ENCODE measurements at regions not wholly inside any gene's neighbourhood (a gene's known extent, or its start where the extent isn't known, plus 50 kb on each side); places are given as distances from the start of the nearest gene placed in this dataset.
A peak's percentile ranks its signal among the peaks of the same experiment; 100 is the strongest.
"Not testable (repeated sequence)": the region's sequence is repeated elsewhere in the genome, so short reads cannot be mapped to it uniquely, and the experiment has no call there.

DNA sequence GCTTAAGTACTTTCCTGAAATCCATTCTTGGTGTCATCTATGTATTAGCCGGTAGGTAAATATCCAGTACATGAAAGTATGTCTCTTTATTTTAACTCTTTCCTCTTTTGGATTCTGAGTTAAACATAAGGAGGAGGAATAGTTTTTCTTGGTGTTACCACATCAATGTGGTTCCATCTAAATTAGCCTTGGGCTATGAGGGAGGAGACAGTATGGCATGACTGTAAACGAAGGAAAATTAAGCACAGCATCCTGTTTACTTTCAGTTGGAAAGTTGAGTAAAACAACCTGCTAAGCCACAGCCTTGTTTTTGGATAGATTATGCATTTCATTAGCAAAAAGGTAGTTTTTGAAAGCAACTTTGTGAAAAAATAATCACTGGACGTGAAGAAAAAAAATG, 693.0 kb upstream of the SOX9 start:
- DNase-seq = no peak

DNA sequence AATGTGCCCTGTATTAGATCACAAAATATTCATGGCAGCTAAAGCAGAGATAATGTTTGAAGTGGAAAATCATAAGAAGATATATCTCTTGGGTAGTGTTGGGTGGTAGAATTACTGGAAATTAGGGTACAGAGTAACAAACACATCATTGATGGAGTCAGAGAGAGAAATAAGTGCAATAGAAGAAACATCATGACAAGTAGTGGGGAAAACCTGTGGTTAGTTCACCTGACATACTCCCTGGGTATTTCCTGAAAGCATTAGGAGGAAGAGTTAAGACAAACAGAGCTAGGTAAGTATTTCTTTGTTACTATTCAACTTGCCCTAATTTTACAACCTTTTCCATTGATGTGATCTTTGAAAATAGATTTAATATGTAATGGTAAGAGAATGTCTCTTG, 691.9 kb upstream of the SOX9 start:
- no peak for DNase-seq

DNA sequence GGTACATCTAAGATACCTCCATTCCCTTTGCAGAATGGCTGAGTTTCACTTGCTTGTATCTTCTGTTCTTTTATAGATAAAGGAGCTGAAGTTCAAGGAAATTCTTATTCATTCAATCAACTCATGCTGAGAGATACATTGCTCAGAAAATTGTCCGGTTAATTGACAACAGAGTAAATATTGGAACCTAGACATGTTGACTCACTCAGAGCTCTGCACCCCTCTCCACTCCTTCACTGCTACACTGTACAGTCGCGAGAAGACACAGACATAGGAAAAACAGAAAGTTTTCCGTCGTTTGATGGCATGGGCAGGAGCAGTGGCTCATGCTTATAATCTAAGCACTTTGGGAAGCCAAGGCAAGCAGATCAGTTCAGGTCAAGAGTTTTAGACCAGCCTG, 690.5 kb upstream of the SOX9 start:
- DNase-seq = no peak

DNA sequence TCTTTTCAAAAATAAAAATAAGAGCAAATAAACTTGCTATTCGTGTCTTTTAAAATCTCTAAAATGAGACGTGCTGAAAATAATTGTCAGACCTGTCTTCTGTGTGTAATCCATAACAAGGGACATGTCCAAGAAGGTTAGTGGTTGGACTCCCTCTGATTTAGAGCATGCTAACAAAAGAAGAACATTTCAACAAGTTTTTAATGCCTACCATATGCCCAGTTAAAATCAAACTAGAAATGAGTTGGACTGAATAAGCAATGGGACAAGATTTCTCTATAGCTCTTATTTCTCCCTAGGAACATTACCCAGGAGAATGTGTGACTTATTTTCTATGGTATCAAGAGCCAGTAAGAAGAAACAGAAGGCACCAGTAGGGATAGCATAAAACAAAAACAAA, 689.7 kb upstream of the SOX9 start:
- DNase-seq = no peak

DNA sequence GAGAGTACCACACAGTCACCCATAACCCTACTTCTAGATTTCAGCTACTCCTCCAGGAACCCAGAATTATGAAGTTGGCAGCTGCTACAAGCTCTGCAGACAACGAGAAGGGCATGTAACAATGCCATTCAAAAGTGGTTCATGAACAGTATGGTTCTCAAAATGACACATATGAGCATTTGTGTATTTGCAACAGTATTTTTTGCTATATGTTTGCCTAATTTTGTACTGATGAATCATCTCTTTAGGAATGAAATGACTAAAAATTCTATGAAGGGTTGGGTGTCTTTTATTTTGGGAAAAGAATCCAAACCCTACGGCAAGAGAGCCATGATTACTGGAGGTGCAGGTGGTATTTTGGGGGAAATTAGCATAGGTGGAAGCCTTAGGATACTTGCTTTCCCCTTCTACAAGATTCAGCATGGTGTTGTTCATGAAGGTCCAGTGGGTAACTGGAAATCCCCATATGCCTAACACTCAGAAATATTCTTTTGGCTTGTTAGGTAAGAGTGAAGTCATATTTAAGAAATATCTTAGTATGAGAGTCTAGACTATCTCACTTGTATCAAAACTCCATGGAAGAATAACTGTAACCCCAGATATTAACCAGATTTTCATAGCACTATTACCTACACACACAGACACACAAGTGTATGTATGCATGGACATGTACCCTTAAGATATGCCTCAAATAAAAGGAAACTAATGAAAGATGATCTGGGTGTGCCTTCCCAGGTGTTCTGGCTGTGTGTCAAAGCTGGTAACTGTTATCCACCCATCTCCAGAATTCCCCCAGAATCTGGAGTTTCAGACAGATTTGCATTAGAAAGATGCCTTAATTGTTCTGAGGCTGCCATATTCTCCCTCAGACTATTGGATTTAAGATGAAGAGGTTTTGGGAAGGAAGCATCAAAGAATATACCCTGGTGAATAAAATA, 688.2 kb upstream of the SOX9 start:
- no peak for DNase-seq

DNA sequence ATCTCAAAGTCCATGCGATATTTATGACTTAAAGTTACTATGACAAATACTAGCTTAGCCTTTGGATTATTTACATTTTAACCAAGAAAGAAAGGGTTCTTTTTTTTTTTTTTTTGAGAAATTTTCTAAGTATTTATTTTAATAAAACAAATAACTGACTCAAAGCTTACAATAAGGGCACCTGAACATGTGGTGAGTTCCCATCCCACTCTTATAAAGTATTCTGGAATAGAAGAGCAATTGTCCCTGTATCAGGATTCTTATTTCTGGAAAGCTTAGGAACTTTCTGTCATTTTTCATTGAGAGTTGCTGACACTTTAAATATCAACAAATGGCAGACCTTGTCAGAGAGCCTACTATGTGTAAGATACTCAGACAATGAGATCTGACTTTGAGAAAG, 686.1 kb upstream of the SOX9 start:
- no peak for DNase-seq

DNA sequence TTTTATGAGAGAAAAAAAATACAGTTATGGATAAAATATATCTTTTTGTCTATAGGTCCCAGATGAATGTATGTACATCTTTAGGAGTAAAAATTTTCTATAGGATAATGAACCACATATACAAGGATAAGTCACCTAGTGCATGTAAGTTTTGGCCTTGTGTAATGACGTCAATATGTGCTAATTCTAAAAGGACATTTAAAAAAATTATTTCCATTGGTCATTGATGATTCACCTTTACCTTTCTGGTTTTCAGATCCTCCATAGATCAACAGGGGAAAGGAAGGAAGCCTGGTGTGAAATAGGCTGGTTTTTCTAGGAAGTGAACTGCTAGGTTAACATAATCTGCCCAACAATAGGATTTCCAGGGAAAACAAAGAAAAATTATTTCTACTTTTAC, 684.3 kb upstream of the SOX9 start:
- no peak for DNase-seq

DNA sequence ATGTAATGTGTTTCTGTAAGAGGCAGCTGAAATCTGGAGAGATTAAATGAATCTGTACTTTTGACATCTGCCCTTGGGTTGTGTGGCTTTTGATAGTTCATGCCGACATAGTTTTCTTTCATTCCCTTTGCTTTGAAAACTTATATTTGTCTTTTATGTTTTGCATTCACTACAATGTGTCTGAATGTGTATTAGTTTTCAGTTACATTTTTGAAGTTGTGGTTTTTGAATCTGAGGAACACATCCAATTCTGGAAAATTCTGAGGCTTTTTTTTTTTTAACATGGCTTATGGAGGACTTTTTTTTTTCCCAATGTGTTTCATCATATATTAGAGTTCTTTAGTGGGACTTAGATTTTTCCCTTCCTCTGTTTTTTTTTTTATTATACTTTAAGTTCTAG, 683.7 kb upstream of the SOX9 start:
- DNase-seq = no peak

DNA sequence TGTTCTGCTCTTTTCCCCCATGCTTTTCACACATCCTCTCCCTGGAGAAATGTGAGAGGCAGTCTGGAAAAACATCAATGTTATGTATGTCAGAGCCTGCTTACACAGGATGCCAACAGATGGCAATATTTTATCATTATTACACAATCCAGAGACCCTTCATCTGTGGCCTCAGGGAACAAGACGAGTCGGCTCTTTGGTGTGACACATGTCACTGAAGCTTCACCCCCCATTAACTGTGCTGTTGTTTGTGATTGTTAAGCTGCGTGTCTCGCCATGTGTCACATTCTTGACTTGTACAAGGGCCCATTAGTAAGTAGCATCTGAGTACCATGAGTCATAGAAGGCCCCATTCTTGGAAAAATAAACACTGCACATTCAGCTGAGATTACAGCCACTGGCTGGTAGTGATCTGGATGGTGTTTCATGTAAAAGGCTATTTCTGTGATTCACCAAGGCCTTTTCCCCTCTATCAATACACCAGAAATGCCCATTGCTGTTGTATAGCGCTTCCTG, 682.1 kb upstream of the SOX9 start:
- peak; percentile 93 for DNase-seq

DNA sequence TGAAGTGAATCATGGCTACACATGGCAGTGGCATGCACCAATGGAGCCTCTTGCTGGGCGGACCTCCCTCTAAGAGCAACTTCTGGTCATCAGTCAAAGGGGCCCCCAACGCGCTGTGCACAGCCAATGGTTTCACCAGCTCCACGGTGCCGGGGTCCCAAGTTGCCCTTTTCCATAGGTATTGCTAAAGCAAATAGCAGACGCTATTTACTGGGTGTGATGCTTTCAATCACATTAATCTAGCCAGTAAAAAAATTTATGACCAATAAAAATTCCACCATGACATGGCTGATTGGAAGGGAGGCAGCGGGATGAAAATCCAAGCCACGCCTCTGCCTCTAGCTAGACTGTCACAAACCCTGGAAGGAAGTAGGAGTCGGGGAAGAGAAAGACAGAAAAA, 680.3 kb upstream of the SOX9 start:
- no peak for DNase-seq

DNA sequence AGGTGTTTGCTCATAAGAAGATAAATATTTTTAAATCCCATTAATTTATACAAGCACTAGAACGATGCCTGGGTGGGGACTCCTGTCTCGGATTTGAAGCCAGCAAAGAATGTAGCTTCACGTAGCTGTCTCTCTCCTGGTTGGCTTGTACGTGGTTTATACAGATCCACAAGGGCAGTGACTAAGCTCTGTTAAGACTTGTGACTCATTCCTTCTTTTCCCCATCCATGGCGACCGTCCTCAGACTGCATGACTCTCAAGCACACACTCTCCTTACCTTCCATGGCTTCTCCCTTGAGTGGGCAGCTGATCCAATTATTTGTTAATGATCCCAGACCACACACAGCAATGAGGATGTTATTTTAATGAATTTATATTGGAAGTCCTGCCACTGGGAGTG, 679.7 kb upstream of the SOX9 start:
- no peak for DNase-seq

DNA sequence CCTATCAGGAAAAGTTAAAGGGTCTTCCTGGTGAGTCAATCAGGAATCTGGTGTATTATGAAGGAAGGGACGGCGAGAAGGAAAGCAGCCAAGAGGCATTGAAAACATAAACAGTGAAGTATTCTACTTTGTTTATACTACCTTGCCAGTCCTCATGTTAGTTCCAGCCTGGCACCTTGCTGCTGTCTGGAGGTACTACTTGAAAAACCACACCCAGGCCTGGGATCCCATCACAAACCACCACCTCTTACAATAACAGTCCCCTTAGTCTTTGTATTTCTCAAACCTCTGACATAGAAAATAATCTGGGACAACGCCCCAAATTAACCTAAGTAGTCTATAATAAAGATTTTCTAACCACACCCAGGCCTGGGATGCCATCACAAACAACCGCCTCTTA, 676.7 kb upstream of the SOX9 start:
- no peak for DNase-seq

DNA sequence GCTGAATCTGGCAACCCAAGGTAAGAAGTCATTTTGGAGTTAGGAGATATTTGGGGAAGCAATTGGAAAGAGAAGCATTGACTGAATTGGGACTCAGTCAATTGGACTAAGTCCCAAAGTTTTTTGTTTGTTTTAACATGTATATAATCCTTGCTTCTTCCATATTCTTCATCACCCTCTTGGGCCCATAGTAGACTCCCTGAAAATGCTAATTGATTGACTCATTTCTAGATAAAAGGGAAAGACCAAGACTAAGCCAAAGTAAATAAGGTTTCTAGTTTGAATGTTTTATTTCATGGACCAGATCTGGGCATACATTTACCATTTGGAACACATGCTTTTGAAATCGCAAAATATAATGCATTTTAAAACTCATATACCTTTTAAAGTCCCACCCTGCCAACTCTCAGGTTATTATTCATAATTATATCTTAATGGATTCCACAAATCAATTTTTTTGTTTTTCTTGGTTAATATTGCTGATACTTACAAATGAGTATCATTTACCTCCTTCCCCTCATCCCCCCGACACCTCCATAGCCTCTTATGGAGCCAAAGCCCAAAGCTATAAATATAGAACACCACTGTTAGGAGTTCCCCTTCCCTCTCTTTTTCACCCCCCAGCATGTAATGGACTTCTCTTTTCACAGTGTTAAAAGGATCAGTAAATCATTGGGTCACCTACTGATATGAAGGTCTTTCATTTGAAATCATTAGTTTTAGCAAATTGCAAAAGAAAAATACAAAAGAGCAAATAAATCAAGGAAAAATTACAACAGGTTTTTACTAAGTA, 674.0 kb upstream of the SOX9 start:
- no peak for DNase-seq

DNA sequence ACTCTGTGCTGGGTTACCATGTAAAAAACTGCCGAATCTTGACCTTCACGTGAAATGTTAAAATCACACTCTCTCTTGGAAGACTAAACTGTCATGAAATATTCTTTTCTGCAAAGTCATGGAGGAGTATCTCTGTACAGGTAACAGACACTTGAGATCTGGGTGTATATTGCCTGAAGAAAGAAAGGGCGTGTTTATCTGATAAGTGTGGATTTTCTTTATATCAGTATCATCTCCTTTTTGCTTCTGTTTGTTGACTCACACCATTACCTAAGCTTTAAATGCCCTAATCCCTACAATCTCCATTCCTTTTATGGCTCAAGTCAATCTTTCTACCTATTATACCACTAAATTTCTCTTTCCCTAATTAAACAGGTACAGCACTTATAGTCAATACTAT, 673.2 kb upstream of the SOX9 start:
- no peak for DNase-seq

DNA sequence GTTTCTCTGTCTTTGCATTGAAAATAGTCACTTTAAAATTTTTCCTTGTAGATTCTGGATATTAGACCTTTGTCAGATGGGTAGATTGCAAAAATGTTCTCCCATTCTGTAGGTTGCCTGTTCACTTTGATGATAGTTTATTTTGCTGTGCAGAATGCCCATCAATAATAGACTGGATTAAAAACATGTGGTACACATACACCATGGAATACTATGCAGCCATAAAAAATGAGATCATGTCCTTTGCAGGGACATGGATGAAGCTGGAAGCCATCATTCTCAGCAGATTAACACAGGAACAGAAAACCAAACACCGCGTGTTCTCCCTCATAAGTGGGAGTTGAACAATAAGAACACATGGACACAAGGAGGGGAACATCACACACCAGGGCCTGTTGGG, 670.2 kb upstream of the SOX9 start:
- not testable (repeated sequence) for DNase-seq

DNA sequence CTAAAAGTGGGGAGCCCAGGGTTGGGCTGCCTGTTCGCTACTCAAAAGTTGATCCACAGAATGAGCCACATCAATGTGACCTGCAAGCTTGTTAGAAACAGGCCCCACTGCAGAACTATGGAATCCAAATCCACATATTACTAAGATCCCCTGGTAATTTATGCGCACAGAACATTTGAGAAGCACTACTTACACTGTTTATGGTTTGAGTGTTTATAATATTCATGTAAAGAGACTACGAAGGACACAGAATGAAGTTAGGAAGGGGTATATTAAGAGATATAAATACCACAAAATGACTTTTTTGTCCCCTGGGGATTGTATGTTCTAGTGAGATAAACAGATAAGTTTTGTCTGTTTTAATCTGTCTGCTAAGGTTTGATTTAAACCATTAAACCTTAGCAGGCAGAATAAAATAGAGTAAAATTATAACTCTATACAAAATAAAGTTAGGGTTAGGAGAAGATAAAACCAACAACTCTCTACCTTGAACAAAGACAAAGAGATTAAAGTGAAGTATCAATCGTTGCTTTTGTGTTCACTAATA, 666.9 kb upstream of the SOX9 start:
- no peak for DNase-seq

DNA sequence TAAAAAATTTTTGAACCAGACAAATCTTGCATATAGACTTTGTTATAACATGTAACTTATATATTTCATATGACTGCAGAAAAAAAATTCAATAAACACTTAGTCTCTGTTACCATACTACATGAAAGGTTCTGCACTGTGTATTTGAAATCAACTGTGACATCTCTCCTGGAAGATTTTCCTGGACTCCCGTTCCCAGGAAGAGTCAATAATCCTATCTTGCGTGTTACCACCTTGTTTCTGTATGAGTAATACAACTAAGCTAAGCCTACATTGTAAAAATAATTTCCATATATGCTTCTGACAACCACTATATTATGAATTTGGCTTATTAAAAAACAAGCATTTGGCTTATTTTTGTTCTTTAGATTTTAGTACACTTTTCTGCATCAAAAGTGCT, 665.6 kb upstream of the SOX9 start:
- DNase-seq = no peak

DNA sequence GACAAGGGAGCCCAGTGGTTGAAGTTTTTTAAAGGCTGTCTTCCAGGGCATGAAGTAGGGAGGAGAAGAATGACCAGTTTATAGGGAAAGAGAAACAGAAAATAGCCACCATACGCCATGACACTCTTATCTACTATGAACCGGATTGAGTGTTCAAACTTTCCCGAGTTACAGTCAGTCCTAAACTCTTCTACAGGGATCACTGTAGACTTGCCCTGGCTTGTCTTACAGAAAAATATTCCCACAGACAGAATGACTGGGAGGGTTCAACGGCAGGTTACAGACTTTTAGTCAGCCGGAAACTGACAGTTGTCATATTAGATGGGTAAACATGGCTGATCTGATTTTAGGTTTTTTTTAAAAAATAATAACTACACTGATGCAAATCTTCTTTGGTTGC, 662.5 kb upstream of the SOX9 start:
- no peak for DNase-seq

DNA sequence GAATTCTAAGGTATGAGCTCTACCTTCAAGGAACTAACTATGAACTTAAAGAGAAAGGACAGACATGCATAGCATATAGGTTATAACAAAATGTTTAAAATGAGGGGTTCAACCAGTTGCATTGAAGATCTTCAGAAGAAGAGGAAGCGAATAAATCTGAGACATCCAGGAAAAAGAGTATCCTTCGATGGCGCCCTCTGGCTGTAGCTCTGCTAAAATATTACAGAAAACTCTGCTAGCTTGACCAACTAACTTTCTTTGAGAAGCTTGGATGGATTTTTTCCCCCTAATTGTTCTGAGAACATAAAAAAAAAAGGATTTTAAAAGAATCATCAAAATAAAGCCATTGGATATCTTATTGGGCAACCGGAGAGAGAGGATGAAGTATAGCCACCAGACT, 659.9 kb upstream of the SOX9 start:
- DNase-seq = no peak

DNA sequence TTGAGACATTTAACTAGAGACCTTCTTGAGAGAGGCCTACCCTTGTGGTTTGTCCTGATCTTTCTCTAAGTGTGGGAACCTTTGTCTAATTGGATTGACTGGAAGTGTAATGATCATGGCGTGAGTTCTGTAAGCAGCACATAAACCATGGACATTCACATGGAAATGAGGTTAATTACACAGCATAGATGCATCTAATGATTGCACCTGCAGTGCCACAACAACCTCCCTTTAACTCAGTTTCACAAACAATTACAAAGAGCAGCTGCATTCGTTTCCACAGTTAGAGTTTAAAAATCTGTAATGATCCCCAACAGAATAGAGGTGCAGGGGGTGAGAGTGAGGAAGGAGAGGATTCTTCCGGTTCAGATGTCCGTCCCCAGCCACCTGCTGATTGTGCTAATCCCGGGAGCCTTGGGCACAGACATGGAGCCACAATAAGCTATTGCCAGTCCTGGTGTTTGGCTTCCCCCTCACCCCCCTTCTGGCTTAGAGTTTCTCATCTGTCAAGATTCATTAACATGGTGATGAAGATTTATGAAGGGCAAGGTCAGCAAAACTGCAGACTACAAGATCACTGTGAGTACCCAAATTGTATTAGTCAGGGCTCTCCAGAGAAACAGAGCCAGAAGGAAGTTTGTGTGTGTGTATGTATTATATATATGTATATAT, 659.2 kb upstream of the SOX9 start:
- no peak for DNase-seq

DNA sequence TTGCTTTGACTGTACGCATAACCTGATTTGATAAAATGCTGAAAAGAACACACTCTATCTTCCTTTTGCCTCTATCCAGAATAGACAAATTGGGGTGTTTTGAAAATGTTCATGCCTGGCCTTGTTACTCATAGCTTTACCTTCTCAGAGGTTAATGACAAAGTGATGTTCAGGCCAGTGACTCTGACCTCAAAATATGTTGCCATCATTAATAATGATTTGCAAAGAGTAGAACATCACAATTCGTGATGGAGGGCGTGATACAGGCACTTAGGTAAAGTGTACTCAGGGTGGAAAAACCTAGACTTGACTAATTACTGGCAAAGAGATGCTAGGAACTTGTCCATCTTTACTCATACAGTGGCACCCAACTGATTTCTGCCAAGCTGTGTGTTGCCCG, 656.6 kb upstream of the SOX9 start:
- DNase-seq = no peak

DNA sequence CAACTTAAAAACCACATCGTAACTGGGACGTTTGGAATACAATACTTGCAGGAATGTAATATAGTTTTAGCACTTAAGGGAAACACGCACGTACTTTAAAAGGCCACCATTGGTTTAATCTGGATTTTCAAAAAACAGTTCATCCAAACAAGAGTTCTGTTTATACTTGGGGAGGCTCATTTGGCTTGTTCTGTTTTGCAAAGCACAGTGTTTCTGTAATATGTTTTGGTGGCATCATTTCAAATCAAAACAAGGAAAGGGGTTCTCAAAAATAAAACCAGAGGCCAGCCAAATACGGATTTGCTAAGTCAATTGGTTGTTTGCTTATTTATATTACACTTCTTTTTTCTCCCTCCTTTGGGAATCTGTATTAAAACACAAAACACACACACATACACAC, 656.1 kb upstream of the SOX9 start:
- DNase-seq = no peak

DNA sequence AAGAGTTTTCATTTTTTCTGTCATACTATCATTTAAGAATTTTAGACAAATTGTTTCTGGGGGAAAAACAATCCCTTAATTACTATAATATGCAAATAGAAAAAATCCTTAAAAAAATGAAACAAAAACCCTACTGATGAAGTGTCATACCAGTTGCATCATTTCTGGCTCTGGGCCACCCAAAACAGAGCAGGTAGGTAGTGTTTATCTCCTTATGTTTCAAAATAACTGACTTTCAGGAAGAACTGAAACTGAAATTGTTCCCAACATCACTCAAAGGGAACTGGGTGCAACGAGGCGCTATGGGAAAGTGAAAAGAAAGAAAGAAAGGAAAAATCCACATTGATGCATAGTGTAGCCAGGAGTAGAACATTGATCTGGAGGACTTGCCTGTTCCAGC, 653.1 kb upstream of the SOX9 start:
- DNase-seq = no peak
